ENCODE measurements at regions not wholly inside any gene's neighbourhood (a gene's known extent, or its start where the extent isn't known, plus 50 kb on each side); places are given as distances from the start of the nearest gene placed in this dataset.

DNA sequence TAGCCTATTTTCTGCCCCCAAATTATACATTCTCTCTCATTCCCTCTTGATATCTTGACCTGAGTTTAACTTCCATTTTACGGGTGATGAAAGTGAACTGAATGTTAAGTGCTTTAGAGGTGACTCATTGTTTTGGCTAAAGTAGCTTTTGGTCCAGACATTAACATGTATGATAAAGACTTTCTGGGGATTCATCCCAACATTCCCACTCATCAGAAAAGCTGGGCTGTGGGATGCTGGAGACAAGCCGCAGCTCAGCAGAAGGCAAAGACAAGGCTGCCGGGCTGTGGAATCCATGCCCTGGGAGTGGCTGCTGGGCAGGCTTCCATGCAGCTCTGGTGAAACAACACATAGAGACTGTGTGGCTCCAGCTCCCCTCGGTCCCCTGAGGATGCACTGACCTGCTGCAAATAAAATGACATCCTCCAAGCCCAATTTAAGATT is 89.9 kb upstream of the SYNDIG1 start:
- ATAC-seq (no peak), DNase-seq (no peak)
- intact Hi-C loops (cut with DNase I, micrococcal nuclease) = no loop called here

DNA sequence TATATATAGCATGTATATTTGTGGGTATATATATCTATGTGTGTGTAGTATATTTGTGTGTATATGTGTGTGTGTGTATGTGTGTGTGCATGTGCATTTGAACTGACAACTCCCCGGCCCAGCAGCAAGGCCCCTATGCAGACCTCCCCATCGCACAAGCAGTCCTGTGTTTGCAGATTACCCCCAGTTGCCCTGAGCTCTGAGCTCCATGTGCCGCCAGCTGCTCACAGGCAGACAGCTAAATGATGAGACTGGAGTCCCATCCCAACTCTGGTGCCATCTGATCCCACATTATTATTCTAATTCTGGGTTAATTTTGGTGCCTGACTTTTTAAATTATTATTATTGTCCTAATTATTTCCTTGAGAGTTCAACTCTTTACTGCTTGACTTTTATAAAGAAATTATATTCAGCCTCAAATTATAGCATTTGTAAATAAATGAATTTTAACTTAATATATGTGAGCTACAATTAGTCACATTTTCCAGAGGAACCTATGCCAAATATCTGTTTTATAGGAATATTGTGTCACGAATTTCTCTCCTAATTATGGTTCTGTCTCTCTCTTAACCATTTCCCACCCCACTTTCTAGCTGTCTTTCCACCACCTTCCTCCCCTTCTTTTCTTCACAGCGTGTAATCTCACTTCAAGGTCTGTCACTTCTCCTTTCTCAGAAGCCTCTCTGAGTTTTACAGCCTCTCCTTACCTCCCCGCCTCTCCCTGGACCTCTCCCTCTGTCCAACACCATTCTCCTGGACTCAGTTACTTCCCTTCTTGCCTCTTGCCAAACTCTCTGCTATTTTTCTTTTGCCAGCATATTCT is 90.6 kb upstream of the SYNDIG1 start:
- intact Hi-C loops (cut with DNase I, micrococcal nuclease) = no loop called here
- no peak for ATAC-seq

DNA sequence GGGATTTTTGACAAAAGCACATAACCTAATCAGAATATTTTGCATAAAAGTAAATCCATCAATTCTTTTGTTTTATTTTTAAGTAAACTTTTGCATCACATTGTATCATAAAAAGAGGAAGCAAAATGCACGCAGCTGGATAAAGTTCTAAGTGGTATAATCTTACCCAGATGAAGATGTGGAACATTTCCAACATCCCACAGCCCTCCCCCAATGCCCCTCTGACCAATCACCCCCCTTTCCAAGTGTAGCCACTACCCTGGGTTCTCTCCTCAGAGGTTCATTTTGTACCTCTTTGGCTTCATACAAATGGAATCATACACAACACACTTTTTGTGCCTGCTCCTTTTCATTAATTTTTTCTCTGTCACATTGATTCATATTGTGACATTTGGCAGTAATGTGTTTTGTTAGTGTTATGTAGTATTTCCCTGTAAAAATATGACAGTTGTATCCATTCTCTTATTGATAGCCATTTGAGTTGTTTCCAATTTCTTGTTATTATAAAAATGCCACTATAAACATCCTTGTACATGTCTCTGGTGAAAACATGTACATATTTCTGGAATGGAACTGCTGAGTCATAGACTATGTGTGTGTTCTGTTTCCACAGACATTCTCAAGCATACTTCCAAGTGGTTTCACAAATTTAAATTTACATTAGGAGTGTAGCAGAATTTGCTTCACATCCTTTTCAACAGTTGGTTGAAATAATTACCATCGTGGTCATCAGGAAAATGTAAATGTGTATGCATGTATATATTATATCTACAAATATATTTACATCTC is 92.9 kb upstream of the SYNDIG1 start:
- ATAC-seq (no peak), DNase-seq (no peak)
- intact Hi-C loops (cut with DNase I, micrococcal nuclease) = no loop called here

More for the DNA sequence above, 90.6 kb upstream of the SYNDIG1 start:
- DNase-seq = no peak

DNA sequence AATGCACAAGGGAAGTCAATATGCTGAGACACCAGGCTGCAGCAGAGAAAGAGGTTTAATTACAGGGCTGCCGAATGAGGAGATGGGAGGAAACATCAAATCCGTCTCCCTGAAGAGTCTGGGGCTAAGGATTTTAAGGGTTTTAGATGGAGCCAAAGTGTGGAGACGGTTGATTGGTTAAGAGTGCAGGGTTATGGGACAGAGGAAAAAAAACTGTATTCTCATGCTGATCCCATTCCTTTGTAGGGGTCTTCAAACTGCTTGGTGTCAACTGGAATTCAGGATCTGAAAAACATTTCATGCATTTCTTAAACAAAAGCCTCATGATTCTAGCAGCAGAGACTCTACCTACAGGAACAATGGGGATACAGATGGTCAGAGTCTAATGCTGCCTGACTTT is 96.1 kb upstream of the SYNDIG1 start:
- intact Hi-C loops (cut with DNase I, micrococcal nuclease) = no loop called here
- ATAC-seq (no peak), DNase-seq (no peak)

DNA sequence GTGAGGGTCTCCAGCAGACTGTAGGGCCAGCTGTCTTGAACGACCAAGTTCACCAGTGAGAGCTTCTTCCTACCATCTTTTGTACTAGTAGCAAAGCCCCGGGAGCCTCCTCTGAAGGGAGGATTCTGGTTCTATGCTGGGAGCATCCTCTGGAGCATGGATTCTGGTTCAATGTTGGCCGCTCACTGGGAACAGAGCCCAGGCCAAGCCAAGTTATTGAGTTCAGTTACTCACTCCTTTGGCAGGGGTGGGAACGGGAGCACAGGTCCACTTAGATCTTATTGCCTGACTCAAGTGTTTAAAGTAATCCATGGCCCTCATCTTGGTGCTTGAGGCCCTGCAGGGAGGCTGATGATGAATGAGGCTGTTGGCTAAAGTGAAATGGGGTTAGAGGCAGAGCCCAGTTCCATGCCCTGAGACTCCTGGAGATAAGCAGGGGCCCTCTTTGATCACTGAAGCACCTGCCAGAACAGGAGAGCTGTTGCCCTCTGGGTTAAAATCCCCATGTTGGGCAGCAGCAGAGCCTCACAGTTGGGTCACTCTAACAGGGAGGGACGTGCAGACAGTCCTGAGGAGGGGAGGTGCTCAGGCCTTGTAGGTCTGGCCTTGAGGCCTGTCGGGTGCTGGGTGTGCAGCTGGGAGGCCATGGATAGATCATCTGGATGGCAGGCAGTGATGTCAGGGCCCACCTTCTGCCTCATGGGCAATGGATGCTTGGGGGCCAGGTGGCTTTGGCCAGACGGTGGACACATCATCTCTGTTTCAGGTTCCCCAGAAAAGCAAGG is 98.3 kb upstream of the SYNDIG1 start:
- no peak for ATAC-seq
- intact Hi-C loops (cut with DNase I, micrococcal nuclease) = no loop called here
- DNase-seq = no peak

DNA sequence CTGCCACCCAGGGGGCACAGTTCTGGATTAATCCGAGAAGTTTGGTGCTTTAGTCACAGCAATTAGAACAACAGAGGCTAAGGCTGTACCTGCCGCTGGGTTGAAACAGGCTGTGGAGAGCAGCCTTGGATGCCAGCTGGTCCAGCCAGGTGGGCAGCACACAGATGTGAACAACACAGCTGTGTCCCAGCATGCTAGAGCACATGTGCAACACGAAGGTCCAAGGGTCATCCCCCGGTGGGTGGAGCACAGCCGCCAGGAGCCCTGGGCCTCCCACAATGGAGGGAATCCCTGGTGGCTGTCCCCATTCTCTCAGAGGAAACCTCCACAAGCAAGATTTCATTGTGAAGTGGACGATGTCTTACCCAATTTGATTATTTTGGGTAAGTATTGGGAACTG is 99.2 kb upstream of the SYNDIG1 start:
- no peak for DNase-seq
- intact Hi-C loops (cut with DNase I, micrococcal nuclease) = no loop called here
- peak; percentile 34 for ATAC-seq

DNA sequence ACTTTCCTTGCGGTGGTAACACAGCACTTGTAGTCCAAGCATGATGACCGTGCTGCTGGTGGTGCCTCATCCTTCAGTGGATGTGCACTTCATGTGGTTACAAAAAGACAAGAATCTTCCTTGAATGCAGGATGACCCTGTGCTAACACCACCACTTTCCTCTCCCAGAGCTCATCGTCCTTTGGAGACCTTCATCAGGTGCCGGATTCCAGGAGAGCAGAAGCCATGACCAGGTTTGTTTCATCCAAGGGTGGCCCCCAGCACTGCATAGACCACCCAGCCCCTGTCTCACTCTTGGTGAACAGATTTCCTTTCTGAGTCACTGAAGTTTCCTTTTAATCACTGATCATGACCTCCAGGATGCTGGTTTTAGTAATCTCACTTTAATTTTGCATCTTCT is 101.2 kb upstream of the SYNDIG1 start:
- intact Hi-C loops (cut with DNase I, micrococcal nuclease) = no loop called here
- ATAC-seq (no peak), DNase-seq (no peak)

DNA sequence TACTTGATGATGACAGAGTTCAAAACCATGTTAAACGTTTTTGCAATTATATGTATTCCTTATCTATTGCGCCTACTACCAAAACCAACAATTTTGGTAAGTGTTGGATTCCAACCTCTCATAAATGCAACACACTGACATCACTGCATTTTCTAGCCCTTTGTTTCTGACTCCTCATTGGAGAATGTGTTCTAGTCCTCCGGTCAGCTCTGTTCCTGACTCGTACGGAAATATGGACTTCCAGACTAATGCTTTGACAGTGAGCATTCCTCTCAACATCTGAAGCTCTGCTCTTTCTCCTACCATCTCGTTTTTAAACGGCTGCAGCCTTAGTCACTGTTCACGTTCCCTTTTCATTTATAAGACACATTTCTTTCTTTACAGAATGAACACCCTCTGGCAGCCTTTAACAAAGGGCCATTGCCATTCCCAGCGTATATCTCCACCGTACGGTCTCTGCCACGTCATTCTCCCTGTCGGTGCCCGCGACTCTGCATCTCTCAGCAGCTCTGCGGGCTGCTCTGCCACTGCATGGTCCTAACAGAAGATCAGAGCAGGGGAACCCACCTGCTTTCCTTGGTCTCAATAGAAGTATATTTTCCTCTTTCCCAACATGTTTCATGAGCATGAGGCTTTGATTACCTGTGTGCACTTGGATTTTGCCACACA is 103.0 kb upstream of the SYNDIG1 start:
- DNase-seq (no peak), ATAC-seq (no peak)
- intact Hi-C loops (cut with DNase I, micrococcal nuclease) = no loop called here

DNA sequence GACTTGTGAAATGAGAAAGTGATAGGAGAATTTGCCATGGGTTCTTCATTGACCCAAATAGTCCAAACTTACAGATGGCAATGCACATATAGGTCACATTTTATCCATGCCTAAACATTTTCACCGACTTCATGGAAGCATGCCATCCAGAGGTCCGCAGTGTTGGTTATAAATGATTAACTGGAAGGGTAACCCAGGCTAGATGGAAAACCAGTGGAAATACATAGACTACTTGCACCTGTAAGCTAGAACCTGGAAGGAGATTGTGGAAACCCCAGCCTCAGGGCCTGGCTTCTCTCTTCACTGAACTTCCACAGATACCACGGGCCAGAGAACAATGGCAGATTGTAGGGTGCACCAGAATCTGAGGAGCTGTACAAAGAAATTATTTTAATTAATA is 103.8 kb upstream of the SYNDIG1 start:
- DNase-seq (no peak), ATAC-seq (no peak)
- intact Hi-C loops (cut with DNase I, micrococcal nuclease) = no loop called here

DNA sequence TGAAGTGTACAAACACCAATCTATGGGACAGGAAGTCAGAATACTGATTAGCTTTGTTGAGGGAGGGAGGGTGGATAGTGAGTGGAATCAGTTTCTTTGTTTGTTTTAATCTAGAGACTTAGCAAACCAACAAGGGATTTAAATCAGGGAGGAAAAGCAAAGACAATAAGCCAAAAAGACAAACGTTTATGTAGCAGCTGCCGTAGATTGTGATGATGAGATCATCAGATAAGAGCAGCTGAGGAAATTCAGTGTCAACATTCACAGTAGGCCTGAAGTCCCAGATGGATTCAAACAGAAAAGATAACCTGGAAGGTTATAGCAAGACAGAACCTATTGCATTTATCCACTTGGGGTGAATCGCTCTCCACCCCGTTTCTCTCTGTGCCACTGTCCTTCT is 104.9 kb upstream of the SYNDIG1 start:
- ATAC-seq (no peak), DNase-seq (no peak)

DNA sequence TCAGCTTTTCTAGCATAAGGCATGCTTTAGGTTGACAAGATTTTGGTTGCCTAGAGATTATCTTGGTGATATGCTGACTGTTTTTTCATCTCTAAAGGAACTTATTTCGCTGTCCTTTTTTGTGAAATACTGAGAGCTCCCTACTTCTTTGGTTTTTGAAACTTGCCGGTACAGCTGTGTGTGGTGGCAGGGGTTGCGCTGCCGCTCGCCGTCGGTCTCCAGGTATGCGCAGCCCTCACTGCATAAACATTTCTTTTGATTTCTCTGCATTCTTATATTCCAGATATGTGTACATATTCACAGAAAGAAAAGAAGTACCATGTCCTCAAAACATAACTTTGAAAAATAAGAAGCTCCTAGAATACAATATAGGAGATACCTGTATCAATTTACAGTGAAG is 106.4 kb upstream of the SYNDIG1 start:
- DNase-seq (no peak), ATAC-seq (no peak)
- intact Hi-C loops (cut with DNase I, micrococcal nuclease) = no loop called here

More for the DNA sequence above, 104.9 kb upstream of the SYNDIG1 start:
- intact Hi-C loops (cut with DNase I, micrococcal nuclease) = no loop called here

DNA sequence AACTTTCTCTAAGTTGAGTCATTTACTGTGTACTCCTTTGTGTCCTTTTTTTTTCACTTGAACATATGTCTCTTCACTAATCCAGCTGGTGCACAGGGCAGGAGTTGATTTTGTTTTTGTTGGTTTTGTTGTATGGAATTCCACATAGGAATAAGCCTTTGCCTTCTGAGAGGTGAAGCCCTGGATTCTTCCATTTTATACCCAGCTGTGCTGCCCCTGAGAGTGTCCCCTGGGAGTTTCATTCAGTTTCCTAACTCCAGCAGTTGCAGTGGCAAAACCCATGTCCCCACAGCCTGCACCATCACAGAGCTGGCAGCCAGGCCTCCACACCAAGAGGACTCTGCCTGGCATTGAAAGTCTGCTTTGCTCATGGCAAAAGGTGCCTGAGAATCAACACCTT is 107.3 kb upstream of the SYNDIG1 start:
- intact Hi-C loops (cut with DNase I, micrococcal nuclease) = no loop called here
- no peak for ATAC-seq
- no peak for DNase-seq

DNA sequence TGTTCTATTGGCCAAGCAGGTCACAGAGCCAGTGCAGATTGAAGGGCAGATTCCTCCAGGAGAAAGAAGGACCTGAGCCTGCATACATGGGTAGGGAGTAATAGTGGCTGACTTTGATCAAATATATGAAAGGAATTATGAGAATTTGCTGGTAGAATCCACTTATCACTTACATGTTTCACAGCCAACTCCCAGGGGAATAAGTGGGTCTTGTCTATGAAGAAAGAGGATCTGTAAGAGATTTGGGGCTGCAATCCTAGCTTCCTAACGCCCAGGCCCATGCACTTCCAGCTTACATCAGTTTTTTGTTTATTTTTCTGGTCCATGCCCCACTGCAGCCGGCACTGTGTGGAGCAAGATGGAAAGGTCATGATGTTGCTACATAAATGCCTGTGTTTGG is 107.9 kb upstream of the SYNDIG1 start:
- ATAC-seq (no peak), DNase-seq (no peak)
- intact Hi-C loops (cut with DNase I, micrococcal nuclease) = no loop called here

DNA sequence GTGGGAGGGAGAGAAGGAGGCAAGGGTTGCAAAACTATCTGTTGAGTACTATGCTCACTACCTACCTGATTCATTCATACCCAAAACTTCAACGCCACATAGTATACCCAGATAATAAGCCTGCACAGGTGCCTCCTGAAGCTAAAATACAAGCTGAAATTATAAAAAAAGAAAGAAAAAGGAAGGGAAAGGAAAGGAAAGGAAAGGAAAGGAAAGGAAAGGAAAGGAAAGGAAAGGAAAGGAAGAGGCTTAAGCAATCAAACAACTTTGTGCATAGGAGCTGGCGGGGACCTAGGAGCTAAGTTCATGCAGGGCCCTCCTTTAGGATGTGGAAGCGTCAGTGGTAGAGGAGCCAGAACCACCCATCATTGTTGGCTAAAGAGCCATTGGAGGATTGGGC is 108.9 kb upstream of the SYNDIG1 start:
- DNase-seq (no peak), ATAC-seq (no peak)
- intact Hi-C loops (cut with DNase I, micrococcal nuclease) = no loop called here

DNA sequence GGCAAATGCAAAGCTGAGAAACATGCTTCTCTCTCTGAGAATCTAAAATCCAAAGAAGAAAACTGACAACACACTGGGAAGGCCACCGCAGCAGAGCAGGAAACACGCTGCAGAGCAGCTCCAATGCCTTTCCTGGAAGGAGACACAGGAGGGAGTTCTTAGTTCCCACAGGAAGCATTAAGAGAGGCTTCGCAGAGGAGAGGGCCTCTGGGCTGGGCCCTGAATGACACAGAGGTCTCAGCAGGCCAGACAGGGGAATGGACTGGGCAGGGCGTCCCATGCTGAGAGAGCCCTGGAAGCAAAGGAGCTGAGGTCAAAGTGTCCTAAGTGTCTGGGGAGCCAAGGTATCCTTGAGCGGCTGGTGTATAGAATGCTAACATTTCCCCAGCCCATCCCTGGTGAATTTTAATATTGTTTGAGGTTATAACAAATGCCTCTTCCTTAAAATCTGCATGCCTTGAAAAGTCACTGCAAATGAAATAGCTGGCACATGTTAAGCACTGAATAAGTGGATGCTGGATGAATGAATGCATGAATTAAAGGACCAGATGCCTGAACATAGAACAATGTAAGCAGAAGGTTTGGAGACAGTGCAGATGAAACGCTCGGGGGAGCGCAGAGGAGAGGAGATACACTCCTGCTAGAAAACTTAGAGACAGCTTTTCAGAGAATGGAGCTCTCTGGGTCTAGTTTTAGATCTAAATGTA is 110.0 kb upstream of the SYNDIG1 start:
- DNase-seq (no peak), ATAC-seq (no peak)
- intact Hi-C loops (cut with DNase I, micrococcal nuclease) = no loop called here

DNA sequence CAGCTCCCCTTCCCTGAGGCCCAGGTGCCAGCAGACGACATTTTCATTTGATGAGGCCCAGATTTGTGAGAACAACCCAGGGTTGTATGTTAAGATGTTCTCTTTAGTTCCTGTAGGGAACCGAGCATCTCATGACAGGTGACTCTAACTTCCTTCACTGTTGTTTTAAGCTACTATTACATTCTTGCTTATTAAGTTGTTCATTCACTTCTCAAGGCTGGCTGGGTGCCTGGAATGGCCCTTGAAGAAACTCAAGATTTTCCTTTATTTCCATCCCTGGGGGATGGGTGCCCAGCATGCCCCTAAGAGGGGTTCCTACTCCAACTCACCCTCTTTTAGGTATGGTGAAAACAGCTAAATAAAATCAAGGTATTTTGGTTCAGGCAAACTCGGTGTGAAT is 111.5 kb upstream of the SYNDIG1 start:
- ATAC-seq (no peak), DNase-seq (no peak)
- intact Hi-C loops (cut with DNase I, micrococcal nuclease) = no loop called here

DNA sequence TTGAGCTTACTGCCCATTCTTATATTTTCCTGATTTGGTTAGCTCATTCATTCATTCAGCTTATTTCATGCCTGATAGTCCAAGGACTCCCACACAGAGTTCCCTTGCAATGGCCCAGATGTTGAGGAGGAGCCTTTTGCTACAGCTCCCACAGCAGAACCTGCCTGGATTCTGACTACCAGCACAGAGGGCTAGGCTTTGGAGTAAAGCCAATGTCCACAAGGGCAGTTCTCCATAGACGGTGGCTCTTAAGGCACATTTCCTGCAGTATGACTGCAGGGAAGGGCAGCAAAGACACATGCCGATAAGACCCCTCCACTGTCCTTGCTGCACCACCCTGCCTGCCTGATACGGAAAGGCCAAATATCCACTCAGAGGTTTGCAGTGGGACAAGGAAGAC is 112.3 kb upstream of the SYNDIG1 start:
- no peak for DNase-seq
- ATAC-seq = peak; percentile 58
- intact Hi-C loops (cut with DNase I, micrococcal nuclease) = no loop called here

DNA sequence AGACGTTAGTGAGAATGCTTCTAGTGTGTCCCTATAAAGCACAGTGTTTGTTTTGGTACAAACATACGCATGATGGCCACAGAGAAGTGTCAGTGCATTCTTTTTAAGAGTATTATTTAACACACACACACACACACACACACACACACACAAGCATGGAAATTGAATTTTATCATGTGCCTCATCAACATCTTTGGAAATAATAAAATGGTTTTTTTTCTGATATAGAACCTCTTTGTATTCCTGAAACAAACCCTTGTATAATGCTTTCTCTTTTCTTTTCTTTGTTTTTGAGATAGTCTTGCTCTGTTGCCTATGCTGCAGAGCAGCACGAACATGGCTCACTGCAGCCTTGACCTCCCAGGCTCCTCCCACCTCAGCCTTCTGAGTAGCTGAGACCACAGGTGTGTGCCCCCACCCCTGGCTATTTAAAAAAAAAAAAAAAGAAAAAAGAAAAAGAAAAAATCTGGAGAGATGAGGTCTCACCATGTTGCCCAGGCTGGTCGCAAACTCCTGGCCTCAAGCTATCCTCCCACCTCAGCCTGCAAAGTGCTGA is 116.2 kb upstream of the SYNDIG1 start:
- no peak for DNase-seq
- intact Hi-C loops (cut with DNase I, micrococcal nuclease) = no loop called here
- no peak for ATAC-seq
